Osteoblast (primary cell): ENCODE measurements at regions not wholly inside any gene's neighbourhood (a gene's known extent, or its start where the extent isn't known, plus 50 kb on each side); places are given as distances from the start of the nearest gene placed in this dataset.

ENCODE experiments used
- DNase-seq: peaks from one replicate; pipeline ENCODE4 v3.0.0; 2011; ENCODE audit warnings: low spot score, mixed read lengths; ENCODE audit not compliant: insufficient read length; ENCODE audit errors: missing footprints
- H2AFZ ChIP-seq: 2 replicates; pipeline ENCODE4 v1.6.0; 2011; ENCODE audit warnings: mild to moderate bottlenecking, low read length
- H3K27ac ChIP-seq: 2 replicates; pipeline ENCODE4 v1.5.1; 2011; ENCODE audit warnings: mild to moderate bottlenecking, low read depth, low read length, moderate library complexity
- H3K27me3 ChIP-seq: 2 replicates; pipeline ENCODE4 v1.6.0; 2012; ENCODE audit warnings: mild to moderate bottlenecking, control low read depth, inconsistent platforms, low read length, moderate library complexity; ENCODE audit not compliant: insufficient read depth
- H3K36me3 ChIP-seq: 2 replicates; pipeline ENCODE4 v1.5.1; 2011; ENCODE audit warnings: mild to moderate bottlenecking, low read length, control low read depth, moderate library complexity; ENCODE audit not compliant: insufficient read depth
- H3K4me1 ChIP-seq: 2 replicates; pipeline ENCODE4 v1.5.1; 2011; ENCODE audit warnings: mild to moderate bottlenecking, low read length, control low read depth, moderate library complexity; ENCODE audit not compliant: insufficient read depth
- H3K4me2 ChIP-seq: 2 replicates; pipeline ENCODE4 v1.6.0; 2011; ENCODE audit warnings: mild to moderate bottlenecking, low read length; ENCODE audit not compliant: insufficient read depth
- H3K4me3 ChIP-seq: fragments of 200-600 bp; sonication (generic); 3 replicates; pipeline ENCODE4 v1.5.1; 2012; ENCODE audit warnings: mild to moderate bottlenecking, low read length, inconsistent platforms; ENCODE audit not compliant: insufficient read depth
- H3K79me2 ChIP-seq: 2 replicates; pipeline ENCODE4 v1.6.0; 2012; ENCODE audit warnings: mild to moderate bottlenecking, low read length, control low read depth, inconsistent platforms; ENCODE audit not compliant: insufficient read depth
- H3K9me3 ChIP-seq: 2 replicates; pipeline ENCODE4 v1.5.1; 2011; ENCODE audit warnings: low read depth, low read length, control low read depth
- H4K20me1 ChIP-seq: 2 replicates; pipeline ENCODE4 v1.6.0; 2012; ENCODE audit warnings: mild to moderate bottlenecking, low read length, control low read depth; ENCODE audit not compliant: insufficient read depth
- CTCF ChIP-seq: IDR thresholded peaks from 2 replicates; pipeline ENCODE4 v1.5.1; 2011; ENCODE audit warnings: mild to moderate bottlenecking, low read depth, low read length, moderate library complexity; ENCODE audit errors: extremely low read depth

- Histone ChIP-seq H4K20me1 (no peaks in the 10 kb centered on the region), H3K27me3 (no peaks in the 10 kb centered on the region), H2AFZ (no peak overlapping the region), H3K9me3 (peaks cover 3% of the 10 kb centered on the region), H3K4me1 (no peaks in the 10 kb centered on the region), H3K27ac (no peak overlapping the region), H3K4me3 (no peak overlapping the region), H3K79me2 (no peaks in the 10 kb centered on the region), H3K4me2 (no peak overlapping the region), H3K36me3 (no peaks in the 10 kb centered on the region)
- DNase-seq = no peak
- TF ChIP-seq CTCF = no peak
Observed at GRCh38 chr14:81682134-81682533, 148.5 kb upstream of the SEL1L start.

DNA sequence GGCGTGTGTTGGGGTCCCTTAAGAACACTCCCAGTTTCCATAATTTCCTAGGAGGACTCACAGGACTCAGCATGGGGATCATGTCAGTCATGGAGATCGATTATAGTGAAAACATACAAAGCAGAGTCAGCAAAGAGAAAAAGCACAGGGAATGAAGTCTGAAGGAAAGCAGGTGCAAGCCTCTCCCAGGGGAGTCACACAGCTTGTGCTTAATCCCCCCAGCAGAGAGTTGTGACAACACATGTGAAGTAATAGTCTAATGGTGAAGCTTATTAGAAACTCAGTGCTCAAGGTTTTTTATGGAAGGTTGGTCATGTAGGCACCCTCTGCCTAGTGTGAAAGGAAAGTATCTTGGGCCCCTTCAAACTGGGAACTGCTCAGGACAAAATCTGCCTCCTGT lies 149.0 kb upstream of the SEL1L start:
- no peak overlapping the region for H3K4me2 ChIP-seq
- no peaks in the 10 kb centered on the region for H3K36me3 ChIP-seq
- H3K79me2 ChIP-seq = no peaks in the 10 kb centered on the region
- H3K4me3 ChIP-seq = no peak overlapping the region
- DNase-seq = no peak
- H4K20me1 ChIP-seq = no peaks in the 10 kb centered on the region
- peaks cover 3% of the 10 kb centered on the region for H3K9me3 ChIP-seq
- no peak overlapping the region for H3K27ac ChIP-seq
- H3K27me3 ChIP-seq = no peaks in the 10 kb centered on the region
- no peak for TF ChIP-seq CTCF
- H3K4me1 ChIP-seq = no peaks in the 10 kb centered on the region
- no peak overlapping the region for H2AFZ ChIP-seq

- no peak for TF ChIP-seq CTCF
- Histone ChIP-seq H3K36me3 (no peaks in the 10 kb centered on the region), H3K79me2 (no peaks in the 10 kb centered on the region), H3K4me2 (no peak overlapping the region), H3K27me3 (no peaks in the 10 kb centered on the region), H3K4me3 (no peak overlapping the region), H2AFZ (no peak overlapping the region), H3K4me1 (no peaks in the 10 kb centered on the region), H3K9me3 (peaks cover 1% of the 10 kb centered on the region), H3K27ac (no peak overlapping the region), H4K20me1 (no peaks in the 10 kb centered on the region)
- DNase-seq = no peak
Observed at GRCh38 chr14:81684696-81685095, 151.0 kb upstream of the SEL1L start.

GRCh38 chr14:81686512-81686911 lies 152.9 kb upstream of the SEL1L start:
- H3K9me3 ChIP-seq = no peaks in the 10 kb centered on the region
- no peak for DNase-seq
- no peak for TF ChIP-seq CTCF
- H3K27me3 ChIP-seq = no peaks in the 10 kb centered on the region
- H3K79me2 ChIP-seq = no peaks in the 10 kb centered on the region
- no peaks in the 10 kb centered on the region for H3K4me1 ChIP-seq
- no peak overlapping the region for H3K4me2 ChIP-seq
- no peak overlapping the region for H2AFZ ChIP-seq
- no peaks in the 10 kb centered on the region for H3K36me3 ChIP-seq
- H3K27ac ChIP-seq = no peak overlapping the region
- H4K20me1 ChIP-seq = no peaks in the 10 kb centered on the region
- H3K4me3 ChIP-seq = no peak overlapping the region
